ENCODE measurements at regions not wholly inside any gene's neighbourhood (a gene's known extent, or its start where the extent isn't known, plus 50 kb on each side); places are given as distances from the start of the nearest gene placed in this dataset.

- H3K27me3 ChIP-seq (ENCODE audit: control insufficient read depth in 4 of 4, insufficient read depth in 4 of 4, low read length in 3 of 4), result no peaks in the 10 kb centered on the region
- no peaks in the 10 kb centered on the region for H3K4me1 ChIP-seq (ENCODE audit: control insufficient read depth in 4 of 4, insufficient read depth in 4 of 4, low read length in 3 of 4)
- H3K9ac ChIP-seq (ENCODE audit: low read depth in 1 of 2, low read length in 2 of 2), result no peak overlapping the region
- no peak for DNase-seq (ENCODE audit: low spot score)
- H3K36me3 ChIP-seq (ENCODE audit: control insufficient read depth in 4 of 4, insufficient read depth in 3 of 4, low read depth in 1 of 4, low read length in 3 of 4), result no peaks in the 10 kb centered on the region
- H3K9me3 ChIP-seq (ENCODE audit: control insufficient read depth in 4 of 4, low read length in 3 of 4), result no peaks in the 10 kb centered on the region
- no peak overlapping the region for H3K4me3 ChIP-seq (ENCODE audit: low read depth in 1 of 3, low read length in 3 of 3)
- no peak for TF ChIP-seq HNF4A (conservative IDR thresholded peaks at IDR 0.05)
- H3K27ac ChIP-seq (ENCODE audit: low read depth in 1 of 2, low read length in 2 of 2), result no peak overlapping the region
- WGBS, result 93% methylated on average over 5 of the region's 5 CpGs
Observed at GRCh38 chr5:67657055-67657454, 460.5 kb upstream of the CD180 start.

- WGBS, result 90% methylated on average over 1 of the region's 1 CpG
- Histone ChIP-seq H3K4me1 (ENCODE audit: control insufficient read depth in 4 of 4, insufficient read depth in 4 of 4, low read length in 3 of 4) (no peaks in the 10 kb centered on the region), H3K27me3 (ENCODE audit: control insufficient read depth in 4 of 4, insufficient read depth in 4 of 4, low read length in 3 of 4) (no peaks in the 10 kb centered on the region), H3K27ac (ENCODE audit: low read depth in 1 of 2, low read length in 2 of 2) (no peak overlapping the region), H3K4me3 (ENCODE audit: low read depth in 1 of 3, low read length in 3 of 3) (no peak overlapping the region), H3K9me3 (ENCODE audit: control insufficient read depth in 4 of 4, low read length in 3 of 4) (no peaks in the 10 kb centered on the region), H3K36me3 (ENCODE audit: control insufficient read depth in 4 of 4, insufficient read depth in 3 of 4, low read depth in 1 of 4, low read length in 3 of 4) (no peaks in the 10 kb centered on the region), H3K9ac (ENCODE audit: low read depth in 1 of 2, low read length in 2 of 2) (no peak overlapping the region)
- no peak for DNase-seq (ENCODE audit: low spot score)
- TF ChIP-seq ZBTB33 (IDR thresholded peaks at IDR 0.05), result no peak
- TF ChIP-seq CTCF (IDR thresholded peaks at IDR 0.05; ENCODE audit: low read depth, low read length, missing input control), result no peak
- TF ChIP-seq JUND (IDR thresholded peaks at IDR 0.05), result no peak
- no peak for TF ChIP-seq ATF3 (IDR thresholded peaks at IDR 0.05)
Observed at GRCh38 chr5:67652201-67652600, 455.6 kb upstream of the CD180 start.

- Histone ChIP-seq H3K4me1 (ENCODE audit: control insufficient read depth in 4 of 4, insufficient read depth in 4 of 4, low read length in 3 of 4) (no peaks in the 10 kb centered on the region), H3K9ac (ENCODE audit: low read depth in 1 of 2, low read length in 2 of 2) (no peak overlapping the region), H3K36me3 (ENCODE audit: control insufficient read depth in 4 of 4, insufficient read depth in 3 of 4, low read depth in 1 of 4, low read length in 3 of 4) (no peaks in the 10 kb centered on the region), H3K27me3 (ENCODE audit: control insufficient read depth in 4 of 4, insufficient read depth in 4 of 4, low read length in 3 of 4) (no peaks in the 10 kb centered on the region), H3K4me3 (ENCODE audit: low read depth in 1 of 3, low read length in 3 of 3) (no peak overlapping the region), H3K9me3 (ENCODE audit: control insufficient read depth in 4 of 4, low read length in 3 of 4) (no peaks in the 10 kb centered on the region), H3K27ac (ENCODE audit: low read depth in 1 of 2, low read length in 2 of 2) (no peak overlapping the region)
- no peak for DNase-seq (ENCODE audit: low spot score)
- no peak for TF ChIP-seq JUND (IDR thresholded peaks at IDR 0.05)
- no peak for TF ChIP-seq HNF4A (conservative IDR thresholded peaks at IDR 0.05)
- no peak for TF ChIP-seq FOXA1 (IDR thresholded peaks at IDR 0.05)
- TF ChIP-seq RAD21 (IDR thresholded peaks at IDR 0.05), result no peak
- TF ChIP-seq EGR1 (IDR thresholded peaks at IDR 0.05; ENCODE audit: low read depth in 2 of 2), result no peak
- TF ChIP-seq MAX (IDR thresholded peaks at IDR 0.05), result no peak
- TF ChIP-seq ATF3 (IDR thresholded peaks at IDR 0.05), result no peak
- no peak for TF ChIP-seq REST (IDR thresholded peaks at IDR 0.05)
- no peak for TF ChIP-seq FOXA2 (IDR thresholded peaks at IDR 0.05)
- no peak for TF ChIP-seq CTCF (IDR thresholded peaks at IDR 0.05; ENCODE audit: low read depth, low read length, missing input control)
- WGBS, result 91% methylated on average over 1 of the region's 1 CpG
Observed at GRCh38 chr5:67651180-67651579, 454.6 kb upstream of the CD180 start.

Data from liver (tissue), 8 donors.